Testis (tissue), 2 donors: ENCODE measurements at regions not wholly inside any gene's neighbourhood (a gene's known extent, or its start where the extent isn't known, plus 50 kb on each side); places are given as distances from the start of the nearest gene placed in this dataset.
"Not testable (repeated sequence)": the region's sequence is repeated elsewhere in the genome, so short reads cannot be mapped to it uniquely, and the experiment has no call there.

Experiments
- POLR2A ChIP-seq: fragments of 450-650 bp; IDR thresholded peaks from one replicate; pipeline ENCODE4 v1.6.1; 2017; ENCODE audit warnings: antibody characterized with exemption, mild to moderate bottlenecking, moderate library complexity
- TF ChIP-seq, protein P1 (sequence below), 3 experiments: fragments of 450-650 bp in 2 of 3; fragments of 200-600 bp in 1 of 3; sonication (generic) in 1 of 3; IDR thresholded peaks; one replicate each; pipeline ENCODE4 v1.5.1; 2016 to 2019; ENCODE audit warnings: antibody characterized with exemption in 3 of 3, mild to moderate bottlenecking in 2 of 3, moderate library complexity in 1 of 3

DNA sequence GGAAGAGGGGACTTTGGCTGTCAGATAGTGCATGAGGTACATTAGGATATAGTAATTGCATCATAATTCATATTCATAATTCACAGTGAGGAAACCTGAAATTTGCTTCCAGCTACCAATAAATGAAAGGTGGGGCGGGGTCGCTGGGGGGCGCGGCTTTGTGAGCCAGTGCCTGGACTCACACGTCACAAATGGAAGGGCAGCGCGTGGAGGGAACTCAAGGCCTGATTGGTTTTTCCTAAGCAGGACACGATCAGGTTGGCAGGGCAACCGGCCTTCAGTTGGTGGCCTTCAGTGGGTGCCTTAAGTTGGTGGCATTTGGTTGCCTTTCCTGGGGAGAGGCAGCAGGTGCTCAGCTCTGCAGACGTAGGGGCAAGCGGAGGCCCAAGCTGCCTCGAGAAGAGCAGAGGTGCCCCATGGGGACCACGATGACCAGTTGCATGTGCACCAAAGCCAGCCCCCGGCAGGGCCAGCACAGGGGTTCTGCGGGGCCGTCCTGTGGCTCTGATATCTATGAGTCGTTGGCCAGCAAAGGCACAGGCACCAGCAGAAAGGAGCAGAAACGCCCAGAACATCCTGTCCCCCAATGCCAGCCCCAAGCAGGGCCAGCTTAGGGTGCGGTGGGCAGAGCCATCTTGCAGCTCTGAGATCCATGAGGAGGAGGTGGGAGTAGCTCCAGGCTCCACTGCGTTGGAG is 2637.4 kb upstream of the DEFB115 start:
- TF ChIP-seq, protein P1, sequence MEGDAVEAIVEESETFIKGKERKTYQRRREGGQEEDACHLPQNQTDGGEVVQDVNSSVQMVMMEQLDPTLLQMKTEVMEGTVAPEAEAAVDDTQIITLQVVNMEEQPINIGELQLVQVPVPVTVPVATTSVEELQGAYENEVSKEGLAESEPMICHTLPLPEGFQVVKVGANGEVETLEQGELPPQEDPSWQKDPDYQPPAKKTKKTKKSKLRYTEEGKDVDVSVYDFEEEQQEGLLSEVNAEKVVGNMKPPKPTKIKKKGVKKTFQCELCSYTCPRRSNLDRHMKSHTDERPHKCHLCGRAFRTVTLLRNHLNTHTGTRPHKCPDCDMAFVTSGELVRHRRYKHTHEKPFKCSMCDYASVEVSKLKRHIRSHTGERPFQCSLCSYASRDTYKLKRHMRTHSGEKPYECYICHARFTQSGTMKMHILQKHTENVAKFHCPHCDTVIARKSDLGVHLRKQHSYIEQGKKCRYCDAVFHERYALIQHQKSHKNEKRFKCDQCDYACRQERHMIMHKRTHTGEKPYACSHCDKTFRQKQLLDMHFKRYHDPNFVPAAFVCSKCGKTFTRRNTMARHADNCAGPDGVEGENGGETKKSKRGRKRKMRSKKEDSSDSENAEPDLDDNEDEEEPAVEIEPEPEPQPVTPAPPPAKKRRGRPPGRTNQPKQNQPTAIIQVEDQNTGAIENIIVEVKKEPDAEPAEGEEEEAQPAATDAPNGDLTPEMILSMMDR (IDR thresholded peaks at IDR 0.05) = not testable (repeated sequence)
- TF ChIP-seq POLR2A = not testable (repeated sequence)
